HG03342 (cell line): ENCODE measurements at regions not wholly inside any gene's neighbourhood (a gene's known extent, or its start where the extent isn't known, plus 50 kb on each side); places are given as distances from the start of the nearest gene placed in this dataset.

Experiments used
- ATAC-seq: cut with Tn5 transposase; IDR thresholded peaks from one replicate; pipeline ENCODE4 v1.9.1; 2021; ENCODE audit warnings: mild to moderate bottlenecking, moderate library complexity; ENCODE audit not compliant: unreplicated experiment

DNA sequence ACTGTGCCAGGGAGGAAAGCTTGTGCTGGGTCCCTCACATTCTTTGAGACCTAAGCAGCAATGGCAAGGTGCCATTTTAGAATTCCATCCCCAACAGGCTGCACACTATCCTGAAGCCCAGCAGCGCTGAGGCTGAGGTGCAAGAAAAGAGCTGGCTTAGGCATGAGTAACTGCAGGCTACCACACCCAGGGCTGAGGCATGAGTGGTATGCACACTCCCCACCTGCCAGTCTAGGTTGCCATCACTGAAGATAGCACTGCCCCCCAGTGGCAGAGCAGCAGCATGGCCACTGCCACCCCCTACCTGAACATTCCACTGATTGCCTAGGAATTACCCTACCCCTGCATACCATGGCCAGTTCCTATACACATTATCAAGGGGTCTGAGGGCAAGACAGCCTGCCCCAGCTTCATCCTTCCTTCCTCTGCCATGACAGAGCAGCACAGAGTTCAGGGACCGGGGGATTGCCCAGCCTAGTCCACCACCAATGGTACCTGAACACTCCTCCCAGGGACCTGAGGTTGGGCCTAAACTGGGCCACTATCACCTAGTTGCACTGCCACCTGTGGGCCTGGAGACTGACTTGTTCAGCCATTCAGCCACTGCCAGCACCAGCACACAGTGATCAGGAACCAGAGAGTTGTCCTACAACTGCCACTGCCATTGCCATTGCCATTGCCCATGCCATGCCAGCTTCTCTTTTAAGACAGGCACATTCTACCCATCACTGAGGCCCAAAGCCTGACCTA, 129.8 kb downstream of the SATB1 start:
- peak; percentile 98 for ATAC-seq

DNA sequence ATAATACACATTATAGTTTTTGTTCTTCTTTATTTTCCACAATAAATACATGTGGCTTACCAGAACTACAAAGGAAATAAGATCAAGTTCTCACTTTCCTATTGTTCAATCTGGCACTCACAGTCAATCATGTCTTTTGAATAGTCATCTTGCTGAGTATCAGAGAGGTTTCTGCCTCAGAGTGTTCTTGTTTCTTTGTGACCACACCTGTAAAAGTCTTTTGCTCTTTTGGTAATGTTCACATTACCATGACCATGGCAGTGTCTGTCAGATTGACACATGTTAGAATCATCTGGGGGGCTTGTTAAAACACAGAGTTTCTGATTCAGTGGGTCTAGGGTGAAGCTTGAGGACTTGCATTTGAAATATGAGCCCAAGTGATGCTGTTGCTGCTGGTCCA, 135.0 kb downstream of the SATB1 start:
- no peak for ATAC-seq

DNA sequence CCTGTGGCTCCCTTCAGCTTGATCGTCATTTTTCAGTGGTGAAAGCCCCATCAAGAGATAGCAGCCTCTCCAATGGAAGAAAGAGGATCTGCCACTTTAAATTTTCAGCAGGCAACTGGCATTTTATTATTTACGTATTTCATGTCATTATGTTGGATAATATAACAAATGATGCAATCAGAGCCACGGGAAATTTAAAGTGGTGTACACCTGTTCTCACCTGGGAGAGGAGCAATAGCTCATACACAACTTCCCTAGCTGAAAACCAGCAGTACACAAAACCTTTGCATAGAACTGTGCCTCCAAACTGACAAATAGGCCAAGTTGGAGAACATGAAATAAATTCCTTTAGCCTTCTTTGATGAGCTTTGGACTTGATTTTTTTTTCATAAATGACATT, 136.9 kb downstream of the SATB1 start:
- ATAC-seq = no peak

DNA sequence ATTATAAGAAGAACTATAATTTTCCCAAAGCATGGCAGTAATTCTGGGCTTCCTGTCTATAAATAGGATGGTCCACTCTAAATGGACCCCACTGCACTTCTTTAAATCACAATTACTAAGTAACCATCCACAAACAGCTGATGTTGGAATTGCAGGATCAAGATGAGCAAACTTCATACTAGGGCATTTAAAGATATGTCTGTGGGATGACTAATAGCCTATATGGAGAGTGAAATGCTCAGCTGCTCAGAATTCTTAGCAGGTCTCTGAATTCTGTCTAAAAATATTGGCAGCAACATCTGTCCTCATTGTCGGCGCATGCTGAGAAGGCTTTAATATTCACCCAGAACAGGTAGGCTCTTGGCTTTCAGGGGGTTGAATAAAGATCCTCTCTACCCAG, 140.4 kb downstream of the SATB1 start:
- ATAC-seq = no peak

- no peak for ATAC-seq
Observed at GRCh38 chr3:18283680-18284079, 141.5 kb downstream of the SATB1 start.

DNA sequence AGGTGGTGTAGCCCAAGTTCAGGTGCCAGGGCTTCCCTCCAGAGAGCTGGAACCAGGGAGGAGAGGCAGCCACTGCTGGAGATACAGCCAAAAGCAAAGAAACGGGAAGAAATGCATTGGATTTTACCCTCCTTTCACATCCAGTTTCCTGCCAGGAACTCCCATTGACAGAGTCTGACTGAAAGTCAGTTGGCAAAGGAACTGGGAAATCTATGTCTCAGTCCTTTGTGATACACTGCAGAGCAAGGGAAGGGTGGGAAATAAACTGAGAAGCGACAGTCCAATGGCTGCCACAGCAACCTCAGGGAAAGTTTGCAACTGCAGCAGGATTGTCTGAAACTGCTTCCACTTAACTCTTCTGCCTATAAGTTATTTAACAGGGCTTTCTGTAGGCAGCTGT, 142.6 kb downstream of the SATB1 start:
- no peak for ATAC-seq

- ATAC-seq = no peak
Observed at GRCh38 chr3:18279226-18279737, 145.9 kb downstream of the SATB1 start.

GRCh38 chr3:18264853-18265252, 160.3 kb downstream of the SATB1 start:
- ATAC-seq = no peak

DNA sequence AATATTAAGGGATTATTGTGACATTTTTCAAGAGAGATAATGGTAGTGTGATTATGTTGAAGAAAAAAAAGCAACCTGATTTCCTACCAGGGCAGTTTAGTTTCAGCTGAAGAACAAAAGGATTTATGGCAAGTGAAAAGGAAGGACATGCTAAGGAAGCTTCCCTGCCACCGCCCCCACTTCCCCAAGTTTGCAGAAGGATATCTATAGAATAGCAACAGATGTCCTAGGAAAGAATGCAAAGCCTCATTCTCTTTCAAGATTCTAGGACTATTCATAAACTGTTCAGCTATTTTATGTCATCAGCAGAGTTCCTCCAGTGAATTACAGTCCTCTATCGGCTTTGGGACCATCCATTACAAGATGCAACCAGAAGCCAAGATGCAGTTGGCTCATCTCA, 160.8 kb downstream of the SATB1 start:
- no peak for ATAC-seq

DNA sequence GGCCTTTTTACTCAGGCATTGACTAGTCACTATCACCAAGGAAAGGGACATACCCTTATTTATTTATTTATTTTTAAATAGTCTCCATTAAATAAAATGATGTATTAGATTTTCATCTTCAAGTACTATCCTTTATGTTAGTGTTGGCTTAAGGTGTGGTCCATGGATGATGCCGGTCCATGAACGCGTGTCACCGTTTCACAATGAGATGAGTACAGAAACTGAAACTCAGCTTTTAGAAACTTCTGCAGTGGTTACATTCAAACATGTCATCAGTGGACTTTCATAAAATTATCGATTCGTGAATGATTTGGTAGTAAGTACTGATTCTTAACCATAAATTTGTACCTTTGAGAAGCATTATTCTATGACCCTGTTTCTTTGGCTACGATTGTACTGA, 166.6 kb downstream of the SATB1 start:
- peak; percentile 61 for ATAC-seq

GRCh38 chr3:18252578-18252977, 172.6 kb downstream of the SATB1 start:
- ATAC-seq = no peak

DNA sequence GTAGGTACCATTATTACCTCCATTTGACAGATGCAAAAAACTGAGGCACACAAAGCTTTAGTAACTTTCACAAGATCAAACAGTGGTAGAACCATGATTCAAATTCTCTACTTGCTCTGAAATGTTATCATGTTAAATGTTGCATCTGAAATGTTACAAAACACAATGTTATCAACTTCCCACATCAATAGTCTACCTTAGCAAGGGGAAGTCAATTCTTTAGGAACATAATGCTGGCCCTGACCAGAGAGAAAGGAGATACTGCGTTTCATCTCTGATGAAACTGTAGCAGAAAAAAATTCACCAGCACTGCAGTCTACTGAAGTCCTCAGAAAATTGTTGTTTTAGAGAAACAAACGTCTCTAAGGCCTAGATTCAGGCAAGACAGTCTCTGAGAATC, 174.1 kb downstream of the SATB1 start:
- ATAC-seq = no peak

GRCh38 chr3:18249126-18249525, 176.0 kb downstream of the SATB1 start:
- ATAC-seq = no peak

GRCh38 chr3:18247776-18248310, 177.3 kb downstream of the SATB1 start:
- no peak for ATAC-seq

DNA sequence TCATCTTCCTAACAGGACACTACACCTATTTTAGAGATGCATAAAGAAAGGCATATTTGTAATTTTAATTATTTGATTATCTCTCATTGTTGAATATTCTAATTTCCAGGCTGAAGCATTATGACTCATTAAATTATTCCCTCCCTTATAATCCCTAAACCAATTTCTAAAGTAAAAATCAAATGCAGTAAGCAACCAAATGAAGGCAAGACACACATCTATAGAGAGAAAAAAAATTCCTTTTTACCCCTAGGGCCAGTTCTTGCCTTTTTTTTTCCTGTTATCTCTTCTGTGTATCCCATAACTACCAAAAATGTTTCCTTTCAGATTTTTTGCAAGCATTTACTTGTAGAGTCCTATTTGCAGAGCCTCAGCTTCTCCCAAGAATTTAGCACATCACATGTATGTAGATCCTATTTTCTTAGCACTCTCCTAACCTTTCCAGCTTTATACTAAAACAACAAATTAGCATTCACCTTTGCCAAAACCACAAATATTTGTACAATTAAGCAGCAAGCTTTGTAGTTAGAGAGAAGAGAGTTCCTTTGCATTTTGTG, 177.9 kb downstream of the SATB1 start:
- no peak for ATAC-seq

DNA sequence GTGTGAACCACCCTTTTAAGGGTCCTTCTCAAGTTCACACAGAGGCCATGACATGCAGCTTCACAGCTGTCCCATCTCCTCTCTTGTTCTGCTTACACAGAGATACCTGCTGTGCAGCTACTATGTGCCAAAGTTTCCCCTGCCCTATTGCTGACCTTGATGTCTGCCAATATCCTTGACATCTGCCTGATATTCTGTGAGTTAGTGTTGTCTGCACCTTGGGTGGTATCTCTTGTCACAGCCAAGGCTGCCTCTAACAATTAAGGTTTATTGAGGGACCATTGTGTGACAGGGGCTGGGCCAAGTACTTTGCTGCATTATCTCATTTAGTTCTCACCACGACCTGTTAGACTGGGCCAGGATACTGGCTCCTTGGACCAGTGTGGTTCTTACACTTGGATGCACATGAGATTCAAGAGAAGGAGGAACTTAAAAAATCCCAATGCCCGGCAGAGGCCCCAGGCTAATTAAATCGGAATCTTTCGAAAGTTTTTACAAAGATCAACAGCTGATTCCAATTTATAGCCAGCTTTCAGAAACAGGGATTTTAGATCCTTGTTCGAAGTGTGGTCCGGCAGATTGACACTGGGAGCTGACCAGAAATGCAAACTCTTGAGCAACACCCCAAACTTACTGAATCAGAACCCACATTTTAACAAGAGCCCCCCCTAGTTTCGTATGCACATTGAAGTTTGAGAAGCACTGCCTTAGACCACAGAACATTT, 178.6 kb downstream of the SATB1 start:
- no peak for ATAC-seq

DNA sequence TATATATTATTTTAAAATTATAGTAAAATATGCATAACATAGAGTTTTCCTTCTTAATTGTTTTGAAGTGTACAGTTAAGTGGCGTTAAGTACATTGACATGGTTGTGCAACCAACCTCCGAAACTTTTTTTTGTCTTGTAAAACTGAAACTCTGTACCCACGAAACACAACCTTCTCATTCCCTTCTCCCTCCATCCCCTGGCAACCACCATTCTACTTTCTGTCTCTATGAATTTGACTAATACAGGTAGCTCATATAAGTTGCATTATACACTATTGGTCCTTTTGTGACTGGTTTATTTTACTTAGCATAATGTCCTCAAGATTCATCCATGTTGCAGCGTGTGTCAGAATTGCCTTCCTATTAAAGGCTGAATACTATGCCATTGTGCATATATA, 179.4 kb downstream of the SATB1 start:
- ATAC-seq = no peak

DNA sequence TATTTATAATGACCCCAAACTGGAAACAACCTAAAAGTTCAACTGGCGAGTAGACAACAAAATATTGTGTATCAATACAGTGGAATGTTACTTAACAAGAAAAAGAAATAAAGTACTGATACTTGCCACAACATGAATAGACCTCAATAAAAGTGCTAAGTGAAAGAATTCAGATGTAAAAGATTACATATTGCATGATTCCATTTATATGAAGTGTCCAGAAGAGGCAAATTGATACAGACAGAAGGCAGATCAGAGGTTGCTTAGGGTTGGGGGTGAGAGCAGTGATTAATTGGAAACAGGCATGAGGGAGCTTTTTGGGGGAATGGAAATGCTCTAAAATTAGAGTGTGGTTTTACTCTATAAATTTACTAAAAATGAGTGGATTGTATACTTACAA, 183.3 kb downstream of the SATB1 start:
- ATAC-seq = no peak

DNA sequence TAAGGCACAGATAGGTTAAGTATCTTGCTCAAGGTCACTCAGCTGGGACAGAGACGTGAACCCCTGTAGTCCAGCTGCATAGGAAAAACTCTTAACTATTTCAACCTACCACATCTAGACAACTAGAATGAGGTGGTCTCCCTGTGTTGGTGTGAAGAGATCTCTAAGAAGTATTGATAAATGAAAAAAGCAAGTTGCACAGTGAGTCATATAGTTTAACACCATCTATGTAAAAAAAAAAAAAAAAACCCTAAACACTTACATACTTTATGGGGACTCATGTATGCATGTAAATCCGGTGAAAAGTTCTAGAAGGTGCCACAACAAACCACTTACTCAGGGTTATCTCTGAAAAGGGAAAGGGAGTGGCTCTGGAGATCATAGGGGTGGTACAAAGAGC, 185.5 kb downstream of the SATB1 start:
- no peak for ATAC-seq

DNA sequence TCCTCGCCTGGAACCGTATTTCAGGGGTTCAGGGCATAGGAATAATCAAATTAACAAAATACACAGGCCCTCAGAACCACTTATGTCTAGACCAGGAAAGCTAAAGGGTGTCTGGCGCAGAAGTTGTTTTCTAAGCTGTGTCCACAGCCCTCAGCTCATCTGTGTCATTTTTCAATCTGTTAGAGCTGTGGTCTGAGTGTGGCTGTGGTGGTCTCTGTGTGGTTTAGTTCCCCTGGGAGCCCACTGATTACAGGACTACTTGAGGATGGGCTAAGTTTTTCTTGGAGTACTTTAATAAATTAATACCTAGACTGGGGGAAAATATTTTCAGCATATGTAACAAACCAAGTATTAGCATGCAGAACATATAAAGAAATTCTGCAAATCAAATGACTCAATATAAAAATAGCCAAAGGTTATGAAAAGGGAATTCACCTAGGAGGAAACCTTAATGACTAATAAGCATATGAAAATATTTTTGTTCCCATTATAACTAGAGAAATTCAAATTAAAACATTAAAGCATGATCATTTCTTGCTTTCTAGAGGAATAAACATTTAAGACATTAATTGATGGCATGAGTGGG, 186.3 kb downstream of the SATB1 start:
- ATAC-seq = no peak

GRCh38 chr3:18238332-18238731, 186.8 kb downstream of the SATB1 start:
- no peak for ATAC-seq
